Suprapubic skin (tissue), 4 donors: ENCODE measurements at regions not wholly inside any gene's neighbourhood (a gene's known extent, or its start where the extent isn't known, plus 50 kb on each side); places are given as distances from the start of the nearest gene placed in this dataset.

Source experiments
- CTCF ChIP-seq, 2 donors: fragments of 200-600 bp in 1 of 2; fragments of 450-650 bp in 1 of 2; sonication (generic) in 1 of 2; IDR thresholded peaks; one replicate each; pipeline ENCODE4 v1.5.1; 2016 to 2019; ENCODE audit warnings: antibody characterized with exemption in 2 of 2, mild to moderate bottlenecking in 1 of 2, moderate library complexity in 1 of 2
- EP300 ChIP-seq: sonication (generic); formaldehyde crosslinking; IDR thresholded peaks from one replicate; pipeline ENCODE4 v1.6.1; 2017; ENCODE audit warnings: antibody characterized with exemption
- POLR2A ChIP-seq, 2 donors: fragments of 450-650 bp; IDR thresholded peaks; one replicate each; pipeline ENCODE4 v1.6.1; 2017; ENCODE audit warnings: antibody characterized with exemption in 2 of 2, mild to moderate bottlenecking in 2 of 2, moderate library complexity in 2 of 2
- POLR2AphosphoS5 ChIP-seq, 3 donors: sonication (generic); formaldehyde crosslinking; IDR thresholded peaks; one replicate each; pipeline ENCODE4 v1.6.1; 2017; ENCODE audit warnings: antibody characterized with exemption in 3 of 3

DNA sequence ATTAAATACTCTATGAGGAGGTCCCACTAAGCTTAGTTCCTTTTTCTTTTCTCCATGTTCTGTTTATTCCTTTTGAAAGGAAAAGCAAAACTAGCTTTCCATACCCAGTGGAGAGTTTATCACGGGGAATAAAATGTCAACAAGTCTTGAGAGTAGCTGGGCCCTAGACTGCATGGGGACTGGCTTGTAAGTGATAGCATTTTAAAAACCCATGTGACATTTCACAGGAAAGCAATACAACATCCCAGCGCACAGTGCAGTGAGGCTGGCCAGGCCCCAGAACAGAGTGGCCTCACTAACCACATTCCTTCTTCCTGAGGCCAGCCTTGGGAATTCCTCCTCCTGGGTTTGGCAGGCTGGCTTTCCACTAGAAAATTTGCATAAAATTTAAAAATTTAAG lies 149.8 kb downstream of the DLEU7 start:
- TF ChIP-seq CTCF (IDR thresholded peaks at IDR 0.05) = no peak
- no peak for TF ChIP-seq POLR2A (IDR thresholded peaks at IDR 0.05)
- TF ChIP-seq POLR2AphosphoS5 (IDR thresholded peaks at IDR 0.05) = no peak
- TF ChIP-seq EP300 = no peak
